HepG2 (cell line): ENCODE measurements at regions not wholly inside any gene's neighbourhood (a gene's known extent, or its start where the extent isn't known, plus 50 kb on each side); places are given as distances from the start of the nearest gene placed in this dataset.

Experiments
- ATAC-seq: fragments of 200-7000 bp; cut with Tn5 transposase; 3 replicates; pipeline ENCODE4 v1.9.1; 2020; ENCODE audit warnings: mild to moderate bottlenecking, moderate library complexity
- BruUV-seq: library from RNA; stranded (reverse); fragments of 400-500 nt; replicated peaks from 2 replicates; lab custom pipeline; 2021; lab: Mats Ljungman, UMichigan
- CTCF ChIA-PET: fragments of 300-600 bp; formaldehyde crosslinking; extraction: SDS; loops from one replicate; lab custom pipeline; 2021; ENCODE audit warnings: low total read pairs, inconsistent platforms, low intra/inter-chr PET ratio; lab: Yijun Ruan, JAX
- POLR2A ChIA-PET: fragments of 350-600 bp; sonication (Branson Sonifier 250); formaldehyde crosslinking; loops from one replicate; lab custom pipeline; 2020; ENCODE audit warnings: antibody characterized with exemption, inconsistent platforms; lab: Yijun Ruan, JAX
- DNase-seq: peaks from one replicate; pipeline ENCODE4 v3.0.0-alpha.2; 2015; ENCODE audit warnings: low spot score
- FAIRE-seq: peaks from 3 replicates; lab custom pipeline; 2011; peaks lifted over from hg19 to GRCh38; lab: Jason Lieb, UNC
- H2AFZ ChIP-seq: one replicate; pipeline ENCODE4 v1.6.1; 2011; ENCODE audit warnings: low read length, inconsistent platforms
- H3K27ac ChIP-seq: fragments of 300-600 bp; 3 replicates; pipeline ENCODE4 v1.8.0; 2011; ENCODE audit warnings: mixed run types, mild to moderate bottlenecking, mixed read lengths, low read length, inconsistent platforms; ENCODE audit not compliant: insufficient read depth; ENCODE audit errors: extremely low read length
- H3K27me3 ChIP-seq, 2 experiments: fragments of 200-600 bp in 1 of 2; 2 replicates in 1 of 2; 3 replicates in 1 of 2; pipeline versions ENCODE4 v1.6.0 to v1.8.0; 2011; ENCODE audit warnings: low read length in 2 of 2, mild to moderate bottlenecking in 2 of 2, moderate library complexity in 2 of 2, inconsistent platforms in 1 of 2; ENCODE audit not compliant: insufficient read depth in 2 of 2, control insufficient read depth in 1 of 2
- H3K36me3 ChIP-seq, 2 experiments: fragments of 200-600 bp in 1 of 2; replicated peaks in 1 of 2; 2 replicates in 1 of 2; 3 replicates in 1 of 2; pipeline versions ENCODE4 v1.5.1 to v1.8.0; 2011; ENCODE audit warnings: low read length in 2 of 2, inconsistent platforms in 1 of 2; ENCODE audit not compliant: insufficient read depth in 2 of 2, control insufficient read depth in 1 of 2
- H3K4me1 ChIP-seq: 2 replicates; pipeline ENCODE4 v1.5.1; 2012; ENCODE audit warnings: low read length, inconsistent platforms; ENCODE audit not compliant: insufficient read depth
- H3K4me2 ChIP-seq: 2 replicates; pipeline ENCODE4 v1.6.0; 2011; ENCODE audit warnings: low read depth, low read length, inconsistent platforms
- H3K4me3 ChIP-seq, 3 experiments: fragments of 200-600 bp in 1 of 3; sonication (generic), shearing (Covaris generic) in 1 of 3; replicated peaks in 1 of 3; 2 replicates each; pipeline ENCODE4 v1.5.1; 2011 to 2016; ENCODE audit warnings: low read length in 3 of 3, inconsistent platforms in 2 of 3, low read depth in 2 of 3, mild to moderate bottlenecking in 2 of 3, control low read depth in 1 of 3, mixed read lengths in 1 of 3; ENCODE audit not compliant: insufficient read depth in 1 of 3
- H3K79me2 ChIP-seq: one replicate; pipeline ENCODE4 v1.6.1; 2011; ENCODE audit warnings: low read length, inconsistent platforms; ENCODE audit not compliant: insufficient read depth
- H3K9ac ChIP-seq: 2 replicates; pipeline ENCODE4 v1.6.0; 2011; ENCODE audit warnings: mild to moderate bottlenecking, low read depth, low read length, inconsistent platforms; ENCODE audit not compliant: insufficient read depth
- H3K9me3 ChIP-seq: 2 replicates; pipeline ENCODE4 v1.5.1; 2012; ENCODE audit warnings: mild to moderate bottlenecking, low read length
- H4K20me1 ChIP-seq: 2 replicates; pipeline ENCODE4 v1.6.0; 2011; ENCODE audit warnings: inconsistent platforms, mild to moderate bottlenecking, low read length, moderate library complexity; ENCODE audit not compliant: insufficient read depth
- ELF4 ChIP-seq: sonication (generic); formaldehyde crosslinking; IDR thresholded peaks from 2 replicates; pipeline ENCODE4 v1.5.0; 2020; ENCODE audit warnings: missing genetic modification reagents, mild to moderate bottlenecking, moderate library complexity, borderline replicate concordance
- ESRRA ChIP-seq: sonication (generic); formaldehyde crosslinking; IDR thresholded peaks from 2 replicates; pipeline ENCODE4 v1.5.1; 2020; ENCODE audit warnings: mild to moderate bottlenecking, low read depth, missing genetic modification reagents
- GTF3A ChIP-seq: sonication (generic); formaldehyde crosslinking; conservative IDR thresholded peaks from 2 replicates; pipeline ENCODE4 v1.4.0; 2020; ENCODE audit warnings: mild to moderate bottlenecking, missing genetic modification reagents
- RFX3 ChIP-seq: IDR thresholded peaks from 2 replicates; pipeline ENCODE4 v1.6.1; 2016; ENCODE audit warnings: missing biosample characterization, missing genetic modification reagents
- SOX5 ChIP-seq: IDR thresholded peaks from 2 replicates; pipeline ENCODE4 v1.6.1; 2016; ENCODE audit warnings: borderline replicate concordance
- SP5 ChIP-seq: IDR thresholded peaks from 2 replicates; pipeline ENCODE4 v1.6.1; 2016; ENCODE audit warnings: low read depth, borderline replicate concordance
- STAG1 ChIP-seq: sonication (generic); formaldehyde crosslinking; IDR thresholded peaks from 2 replicates; pipeline ENCODE4 v1.4.0; 2020; ENCODE audit warnings: missing genetic modification reagents
- STAT5B ChIP-seq: sonication (generic); formaldehyde crosslinking; IDR thresholded peaks from 2 replicates; pipeline ENCODE4 v1.4.0; 2020; ENCODE audit warnings: missing genetic modification reagents
- TMF1 ChIP-seq: sonication (generic); formaldehyde crosslinking; IDR thresholded peaks from 2 replicates; pipeline ENCODE4 v1.8.1; 2022; ENCODE audit warnings: low read depth, missing genetic modification reagents
- ZHX2 ChIP-seq, 2 experiments: sonication (generic) in 1 of 2; formaldehyde crosslinking in 1 of 2; IDR thresholded peaks; 2 replicates each; pipeline versions ENCODE4 v1.6.1 to v1.9.0; 2014 to 2022; ENCODE audit warnings: antibody characterized with exemption in 1 of 2, borderline replicate concordance in 1 of 2, inconsistent platforms in 1 of 2, low read depth in 1 of 2, missing genetic modification reagents in 1 of 2
- ZNF382 ChIP-seq: sonication (generic); formaldehyde crosslinking; IDR thresholded peaks from 2 replicates; pipeline ENCODE4 v1.5.0; 2020; ENCODE audit warnings: missing genetic modification reagents, mild to moderate bottlenecking, borderline replicate concordance
- ZNF639 ChIP-seq: conservative IDR thresholded peaks from 2 replicates; pipeline ENCODE4 v1.6.1; 2018; ENCODE audit warnings: missing genetic modification reagents
- WGBS: methylation state at CpG from one replicate; pipeline ENCODE4 v1.1.6; 2017; ENCODE audit warnings: low lambda C conversion rate; 5-methylcytosine and 5-hydroxymethylcytosine counted together
- in situ Hi-C: cut with HindIII; loops from 2 replicates; pipeline ENCODE4 v1.10.0; 2017; ENCODE audit warnings: low pct_unique_long_range_greater_than_20kb; ENCODE audit not compliant: extremely low pct_ligation_motif_present
- intact Hi-C: fragments of 100-400 bp; cut with micrococcal nuclease; formaldehyde crosslinking; loops from one replicate; pipeline ENCODE4 v1.10.0; 2022; ENCODE audit not compliant: unreplicated experiment
- TF ChIP-seq, protein P1 (sequence below): sonication (generic); formaldehyde crosslinking; IDR thresholded peaks from 2 replicates; pipeline ENCODE4 v1.5.1; 2020; ENCODE audit warnings: missing genetic modification reagents, mild to moderate bottlenecking, borderline replicate concordance

DNA sequence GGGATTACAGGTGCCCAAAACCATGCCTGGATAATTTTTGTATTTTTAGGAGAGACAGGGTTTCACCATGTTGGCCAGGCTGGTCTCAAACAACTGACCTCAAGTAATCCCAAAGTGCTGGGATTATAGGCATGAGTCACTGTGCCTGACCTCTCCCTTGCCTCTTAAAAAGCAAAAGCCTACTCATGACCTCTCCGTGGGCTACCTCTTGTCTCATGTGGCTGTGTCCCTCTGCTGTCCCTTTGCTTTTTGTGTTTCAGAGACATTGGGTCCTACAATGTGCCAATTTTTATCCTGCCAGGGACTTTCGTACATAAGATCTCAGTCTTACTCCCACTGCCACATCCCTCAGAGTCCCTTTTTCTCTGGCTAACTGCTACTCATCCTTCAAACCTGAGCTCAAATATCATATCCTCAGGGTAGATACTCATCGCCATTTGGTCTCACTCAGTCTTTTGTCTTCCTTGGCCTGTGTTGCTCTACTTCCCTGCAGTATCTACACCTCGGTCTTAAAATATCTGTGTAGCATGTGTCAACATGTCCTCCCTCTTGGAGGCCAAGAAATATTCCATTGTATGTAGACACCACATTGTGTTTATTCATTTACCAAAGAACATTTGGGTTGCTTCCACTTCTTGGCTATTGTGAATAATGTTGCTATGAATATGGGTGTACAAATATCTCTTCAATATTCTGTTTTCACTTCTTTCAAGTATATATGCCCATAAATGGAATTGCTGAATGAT lies 465.0 kb upstream of the KLF6 start:
- WGBS, result 2% methylated on average over 4 of the region's 4 CpGs
- BruUV-seq, result no TSS peak
- no peaks in the 10 kb centered on the region for H4K20me1 ChIP-seq
- no peaks in the 10 kb centered on the region for H3K4me1 ChIP-seq
- H3K9ac ChIP-seq, result no peak overlapping the region
- no peak overlapping the region for H2AFZ ChIP-seq
- H3K4me2 ChIP-seq, result no peak overlapping the region
- DNase-seq (no peak), FAIRE-seq (no peak), ATAC-seq (no peak)
- ChIA-PET POLR2A (no interaction called here), CTCF (no interaction called here)
- no peaks in the 10 kb centered on the region for H3K79me2 ChIP-seq
- no peaks in the 10 kb centered on the region for H3K9me3 ChIP-seq
- peaks cover 0 to 3% of the 10 kb centered on the region in 2 experiments; a peak in 1 of 5 replicates for H3K27me3 ChIP-seq
- intact Hi-C loops, result no loop called here
- no peak overlapping the region for H3K4me3 ChIP-seq
- H3K27ac ChIP-seq, result no peak overlapping the region
- TF ChIP-seq ESRRA (no peak), SOX5 (CRISPR knock-in tag) (no peak), SP5 (CRISPR knock-in tag) (no peak), STAG1 (CRISPR knock-in tag) (no peak), ZHX2 (IDR thresholded peaks at IDR 0.05; ENCODE audit: low read depth) (no peak), ZHX2 (CRISPR knock-in tag; IDR thresholded peaks at IDR 0.05; ENCODE audit: borderline replicate concordance) (no peak), ELF4 (no peak), GTF3A (no peak), STAT5B (CRISPR knock-in tag) (no peak), TMF1 (CRISPR knock-in tag) (no peak), ZNF639 (CRISPR knock-in tag) (no peak), ZNF382 (CRISPR knock-in tag) (no peak), RFX3 (CRISPR knock-in tag) (no peak)
- TF ChIP-seq, protein P1, sequence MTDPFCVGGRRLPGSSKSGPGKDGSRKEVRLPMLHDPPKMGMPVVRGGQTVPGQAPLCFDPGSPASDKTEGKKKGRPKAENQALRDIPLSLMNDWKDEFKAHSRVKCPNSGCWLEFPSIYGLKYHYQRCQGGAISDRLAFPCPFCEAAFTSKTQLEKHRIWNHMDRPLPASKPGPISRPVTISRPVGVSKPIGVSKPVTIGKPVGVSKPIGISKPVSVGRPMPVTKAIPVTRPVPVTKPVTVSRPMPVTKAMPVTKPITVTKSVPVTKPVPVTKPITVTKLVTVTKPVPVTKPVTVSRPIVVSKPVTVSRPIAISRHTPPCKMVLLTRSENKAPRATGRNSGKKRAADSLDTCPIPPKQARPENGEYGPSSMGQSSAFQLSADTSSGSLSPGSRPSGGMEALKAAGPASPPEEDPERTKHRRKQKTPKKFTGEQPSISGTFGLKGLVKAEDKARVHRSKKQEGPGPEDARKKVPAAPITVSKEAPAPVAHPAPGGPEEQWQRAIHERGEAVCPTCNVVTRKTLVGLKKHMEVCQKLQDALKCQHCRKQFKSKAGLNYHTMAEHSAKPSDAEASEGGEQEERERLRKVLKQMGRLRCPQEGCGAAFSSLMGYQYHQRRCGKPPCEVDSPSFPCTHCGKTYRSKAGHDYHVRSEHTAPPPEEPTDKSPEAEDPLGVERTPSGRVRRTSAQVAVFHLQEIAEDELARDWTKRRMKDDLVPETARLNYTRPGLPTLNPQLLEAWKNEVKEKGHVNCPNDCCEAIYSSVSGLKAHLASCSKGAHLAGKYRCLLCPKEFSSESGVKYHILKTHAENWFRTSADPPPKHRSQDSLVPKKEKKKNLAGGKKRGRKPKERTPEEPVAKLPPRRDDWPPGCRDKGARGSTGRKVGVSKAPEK (CRISPR knock-in tag), result no peak
- TF ChIP-seq, all 625 proteins: peak for 0
- in situ Hi-C loops, result no loop called here
- no peaks in the 10 kb centered on the region for H3K36me3 ChIP-seq
